ENCODE measurements at regions not wholly inside any gene's neighbourhood (a gene's known extent, or its start where the extent isn't known, plus 50 kb on each side); places are given as distances from the start of the nearest gene placed in this dataset.

DNA sequence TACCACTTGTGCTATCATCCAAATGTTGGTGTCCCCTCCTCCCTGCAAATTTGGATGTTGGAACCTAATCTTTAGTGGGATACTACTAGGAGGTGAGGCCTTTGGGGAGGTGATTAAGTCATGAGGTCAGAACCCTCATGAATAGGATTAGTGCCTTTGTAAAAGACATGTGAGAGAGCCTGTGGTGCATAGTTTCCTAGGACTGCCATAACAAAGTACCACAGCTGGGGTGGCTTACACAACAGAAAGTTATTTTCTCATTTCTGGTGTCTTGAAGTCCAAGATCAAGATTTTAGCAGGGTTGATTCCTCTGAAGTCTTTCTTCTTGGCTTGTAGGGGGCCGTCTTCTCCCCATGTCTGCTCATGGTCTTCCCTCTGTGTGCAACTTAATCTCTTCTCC, 562.6 kb upstream of the ARGLU1 start:
- TF ChIP-seq, protein P1, sequence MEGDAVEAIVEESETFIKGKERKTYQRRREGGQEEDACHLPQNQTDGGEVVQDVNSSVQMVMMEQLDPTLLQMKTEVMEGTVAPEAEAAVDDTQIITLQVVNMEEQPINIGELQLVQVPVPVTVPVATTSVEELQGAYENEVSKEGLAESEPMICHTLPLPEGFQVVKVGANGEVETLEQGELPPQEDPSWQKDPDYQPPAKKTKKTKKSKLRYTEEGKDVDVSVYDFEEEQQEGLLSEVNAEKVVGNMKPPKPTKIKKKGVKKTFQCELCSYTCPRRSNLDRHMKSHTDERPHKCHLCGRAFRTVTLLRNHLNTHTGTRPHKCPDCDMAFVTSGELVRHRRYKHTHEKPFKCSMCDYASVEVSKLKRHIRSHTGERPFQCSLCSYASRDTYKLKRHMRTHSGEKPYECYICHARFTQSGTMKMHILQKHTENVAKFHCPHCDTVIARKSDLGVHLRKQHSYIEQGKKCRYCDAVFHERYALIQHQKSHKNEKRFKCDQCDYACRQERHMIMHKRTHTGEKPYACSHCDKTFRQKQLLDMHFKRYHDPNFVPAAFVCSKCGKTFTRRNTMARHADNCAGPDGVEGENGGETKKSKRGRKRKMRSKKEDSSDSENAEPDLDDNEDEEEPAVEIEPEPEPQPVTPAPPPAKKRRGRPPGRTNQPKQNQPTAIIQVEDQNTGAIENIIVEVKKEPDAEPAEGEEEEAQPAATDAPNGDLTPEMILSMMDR (conservative IDR thresholded peaks at IDR 0.05; ENCODE audit: low read depth, low read length): no peak
- TF ChIP-seq EZH2phosphoT487 (IDR thresholded peaks at IDR 0.05; ENCODE audit: borderline replicate concordance, low read length) (no peak), EZH2 (IDR thresholded peaks at IDR 0.05; ENCODE audit: low read length, unreplicated experiment) (no peak)

Measured in PC-3 (cell line).